Hepatocyte (in vitro differentiated cells): ENCODE measurements at regions not wholly inside any gene's neighbourhood (a gene's known extent, or its start where the extent isn't known, plus 50 kb on each side); places are given as distances from the start of the nearest gene placed in this dataset.

ENCODE experiments used
- DNase-seq: peaks from one replicate; pipeline ENCODE4 v3.0.0-alpha.2; 2016; ENCODE audit warnings: low spot score
- H2AFZ ChIP-seq: fragments of 200-600 bp; sonication (generic); 2 replicates; pipeline ENCODE4 v1.6.0; 2016; ENCODE audit warnings: antibody characterized with exemption, mild to moderate bottlenecking
- H3K27ac ChIP-seq: fragments of 200-600 bp; sonication (generic); 2 replicates; pipeline ENCODE4 v1.5.1; 2016; ENCODE audit warnings: mild to moderate bottlenecking
- H3K27me3 ChIP-seq: fragments of 200-600 bp; sonication (generic); 2 replicates; pipeline ENCODE4 v1.6.1; 2016
- H3K36me3 ChIP-seq: fragments of 200-600 bp; sonication (generic); replicated peaks from 2 replicates; pipeline ENCODE4 v1.5.1; 2016; ENCODE audit warnings: low read depth; ENCODE audit not compliant: insufficient read depth
- H3K4me1 ChIP-seq: fragments of 200-600 bp; sonication (generic); 2 replicates; pipeline ENCODE4 v1.5.1; 2016; ENCODE audit warnings: mild to moderate bottlenecking, moderate library complexity; ENCODE audit not compliant: insufficient read depth
- H3K4me2 ChIP-seq: fragments of 200-600 bp; sonication (generic); 2 replicates; pipeline ENCODE4 v1.6.0; 2016
- H3K4me3 ChIP-seq: fragments of 200-600 bp; sonication (generic); 2 replicates; pipeline ENCODE4 v1.5.1; 2016; ENCODE audit warnings: mild to moderate bottlenecking
- H3K79me2 ChIP-seq: fragments of 200-600 bp; sonication (generic); 2 replicates; pipeline ENCODE4 v1.6.0; 2017; ENCODE audit warnings: mild to moderate bottlenecking
- H3K9me2 ChIP-seq: fragments of 200-600 bp; sonication (generic); replicated peaks from 2 replicates; pipeline ENCODE4 v1.6.0; 2017; ENCODE audit warnings: mild to moderate bottlenecking; ENCODE audit not compliant: insufficient read depth
- H3K9me3 ChIP-seq: fragments of 200-600 bp; sonication (generic); 2 replicates; pipeline ENCODE4 v1.5.1; 2016; ENCODE audit warnings: low read depth, mild to moderate bottlenecking
- H4K20me1 ChIP-seq: fragments of 200-600 bp; sonication (generic); 2 replicates; pipeline ENCODE4 v1.6.0; 2016; ENCODE audit warnings: mild to moderate bottlenecking; ENCODE audit not compliant: insufficient read depth, poor library complexity, severe bottlenecking
- CTCF ChIP-seq: fragments of 200-600 bp; sonication (generic); IDR thresholded peaks from 2 replicates; pipeline ENCODE4 v1.5.1; 2016; ENCODE audit warnings: antibody characterized with exemption, mild to moderate bottlenecking; ENCODE audit not compliant: poor library complexity
- EZH2 ChIP-seq: fragments of 200-600 bp; sonication (generic); IDR thresholded peaks from 2 replicates; pipeline ENCODE4 v1.6.1; 2016; ENCODE audit warnings: antibody characterized with exemption, mild to moderate bottlenecking, borderline replicate concordance
- EZH2phosphoT487 ChIP-seq: fragments of 200-600 bp; sonication (generic); IDR thresholded peaks from one replicate; pipeline ENCODE4 v1.6.1; 2018; ENCODE audit warnings: antibody characterized with exemption, mild to moderate bottlenecking, low read depth, moderate library complexity; ENCODE audit not compliant: unreplicated experiment, severe bottlenecking
- WGBS: methylation state at CpG from one replicate; pipeline ENCODE4 v1.1.6; 2016; ENCODE audit warnings: low lambda C conversion rate; ENCODE audit errors: missing lambda C conversion rate; 5-methylcytosine and 5-hydroxymethylcytosine counted together

GRCh38 chr20:50417484-50418235 is 92.5 kb upstream of the PTPN1 start:
- H3K4me1 ChIP-seq: peaks cover 23% of the 10 kb centered on the region
- H2AFZ ChIP-seq: no peak overlapping the region
- H3K4me3 ChIP-seq: no peak overlapping the region
- DNase-seq: no peak
- no peaks in the 10 kb centered on the region for H3K79me2 ChIP-seq
- WGBS: 86% methylated on average over 6 of the region's 6 CpGs
- no peaks in the 10 kb centered on the region for H4K20me1 ChIP-seq
- no peak overlapping the region for H3K27ac ChIP-seq
- no peaks in the 10 kb centered on the region for H3K36me3 ChIP-seq
- no peak overlapping the region for H3K4me2 ChIP-seq
- no peaks in the 10 kb centered on the region for H3K9me2 ChIP-seq
- H3K9me3 ChIP-seq: no peaks in the 10 kb centered on the region
- no peaks in the 10 kb centered on the region for H3K27me3 ChIP-seq
- TF ChIP-seq CTCF (no peak), EZH2phosphoT487 (no peak), EZH2 (no peak)

- H2AFZ ChIP-seq: no peak overlapping the region
- H4K20me1 ChIP-seq: no peaks in the 10 kb centered on the region
- H3K27ac ChIP-seq: no peak overlapping the region
- no peak for DNase-seq
- H3K9me3 ChIP-seq: no peaks in the 10 kb centered on the region
- no peak for TF ChIP-seq EZH2phosphoT487
- no peak for TF ChIP-seq EZH2
- TF ChIP-seq CTCF: no peak
- H3K4me3 ChIP-seq: no peak overlapping the region
- H3K79me2 ChIP-seq: no peaks in the 10 kb centered on the region
- H3K9me2 ChIP-seq: no peaks in the 10 kb centered on the region
- H3K36me3 ChIP-seq: no peaks in the 10 kb centered on the region
- H3K4me2 ChIP-seq: no peak overlapping the region
- 92% methylated on average over 4 of the region's 4 CpGs for WGBS
- no peaks in the 10 kb centered on the region for H3K27me3 ChIP-seq
- peaks cover 34% of the 10 kb centered on the region for H3K4me1 ChIP-seq
Observed at GRCh38 chr20:50418890-50419642, 91.1 kb upstream of the PTPN1 start.

- Histone ChIP-seq H3K9me3 (no peaks in the 10 kb centered on the region), H3K9me2 (no peaks in the 10 kb centered on the region), H3K27ac (no peak overlapping the region), H3K4me2 (no peak overlapping the region), H3K4me3 (no peak overlapping the region), H4K20me1 (no peaks in the 10 kb centered on the region), H3K79me2 (no peaks in the 10 kb centered on the region), H3K36me3 (no peaks in the 10 kb centered on the region), H2AFZ (no peak overlapping the region), H3K27me3 (no peaks in the 10 kb centered on the region), H3K4me1 (peaks cover 33% of the 10 kb centered on the region)
- TF ChIP-seq EZH2 (no peak), CTCF (no peak), EZH2phosphoT487 (no peak)
- WGBS: 89% methylated on average over 7 of the region's 7 CpGs
- DNase-seq: no peak
Observed at GRCh38 chr20:50420380-50420779, 89.8 kb upstream of the PTPN1 start.
